NCI-H1092 (cell line): ENCODE measurements at regions not wholly inside any gene's neighbourhood (a gene's known extent, or its start where the extent isn't known, plus 50 kb on each side); places are given as distances from the start of the nearest gene placed in this dataset.
"Not testable (repeated sequence)": the region's sequence is repeated elsewhere in the genome, so short reads cannot be mapped to it uniquely, and the experiment has no call there.

Experiments used
- DNase-seq: peaks from one replicate; lab custom pipeline; 2025; lab: John Stamatoyannopoulos, UW

DNA sequence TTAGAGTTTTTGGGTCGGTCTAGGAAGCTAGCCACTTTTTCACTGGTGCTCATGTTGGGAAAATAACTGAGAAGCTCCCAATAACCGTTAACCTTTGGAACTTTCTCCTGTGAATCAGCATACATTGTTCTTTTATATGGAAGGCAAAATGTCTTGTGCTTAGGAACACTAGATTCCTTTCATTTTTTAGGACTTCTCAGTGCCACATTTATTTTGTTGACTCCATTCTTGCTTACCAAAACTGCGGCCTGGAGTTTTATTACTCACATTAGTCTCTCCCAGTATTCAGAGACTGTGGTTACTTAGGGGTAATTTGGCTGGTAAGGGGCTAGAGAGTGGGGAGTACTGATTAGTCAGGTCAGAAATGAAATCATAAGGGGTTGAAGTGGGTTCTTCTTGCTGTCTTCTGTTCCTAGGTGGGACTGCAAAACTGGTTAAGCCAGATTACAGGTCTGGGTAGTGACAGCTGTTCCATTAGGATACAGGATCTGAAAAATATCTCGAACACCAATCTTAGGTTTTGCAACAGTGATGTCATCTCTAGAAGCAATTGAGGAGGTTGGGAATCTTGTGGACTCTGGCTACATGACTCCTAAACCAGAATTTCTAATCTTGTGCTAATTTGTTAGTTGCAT, 631.4 kb upstream of the LUZP2 start:
- no peak for DNase-seq

DNA sequence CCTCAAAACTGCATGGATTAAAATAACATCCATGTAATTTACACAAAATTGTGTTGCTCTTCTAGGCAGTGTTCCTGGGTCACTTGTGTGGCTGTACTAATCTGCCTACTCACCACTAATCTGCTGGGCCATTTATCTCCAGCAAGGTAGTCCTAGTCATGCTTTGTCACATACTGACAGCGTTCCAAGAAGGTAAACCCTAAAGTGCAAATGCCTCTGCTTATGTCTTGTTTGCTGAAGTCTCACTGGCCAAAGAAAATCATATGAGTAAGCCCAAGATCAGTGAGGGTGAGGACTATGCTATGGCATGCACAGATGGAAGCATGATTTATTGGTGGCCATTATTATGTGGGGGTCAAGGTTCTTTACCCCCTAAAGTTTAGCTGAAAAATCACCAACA, 630.2 kb upstream of the LUZP2 start:
- no peak for DNase-seq

DNA sequence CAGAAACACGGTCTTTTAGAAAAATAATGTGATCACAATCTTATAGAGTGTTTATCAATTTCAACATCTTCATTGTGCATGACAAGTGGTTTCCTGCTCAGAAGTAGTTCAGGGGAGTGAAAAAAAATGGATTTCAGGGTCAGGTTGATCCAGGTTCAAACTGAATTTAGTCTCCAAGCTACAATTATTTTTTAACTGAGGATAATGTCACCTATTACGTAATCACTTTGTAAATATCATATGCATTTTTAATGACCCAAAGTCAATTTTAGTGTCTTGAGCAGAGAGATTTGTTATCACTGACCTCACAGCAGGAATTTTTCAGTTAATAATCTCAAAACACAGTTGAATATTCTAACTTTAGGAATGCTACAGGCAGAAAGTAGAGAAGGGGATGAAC, 627.2 kb upstream of the LUZP2 start:
- DNase-seq: no peak

DNA sequence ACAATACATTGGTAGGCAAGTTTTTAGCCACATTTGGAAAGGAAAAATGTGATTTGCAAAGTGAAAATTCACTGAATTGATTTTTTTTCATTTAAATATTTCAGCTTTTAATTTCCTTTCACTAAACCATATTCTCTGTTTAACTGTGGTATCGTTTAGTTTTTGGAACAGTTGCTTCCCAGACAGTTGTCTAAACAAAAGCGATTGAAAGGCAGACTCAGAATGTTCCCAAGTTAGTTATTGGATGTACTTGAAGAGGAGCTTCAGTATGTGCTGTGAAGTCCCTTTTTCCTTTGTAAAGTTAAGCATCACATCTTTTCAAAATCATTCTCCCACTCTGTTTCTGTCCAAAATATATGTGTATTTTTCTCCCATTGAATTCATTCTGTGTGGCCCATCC, 623.4 kb upstream of the LUZP2 start:
- DNase-seq: no peak

- DNase-seq: no peak
These were observed 621.5 kb upstream of the LUZP2 start for GRCh38 chr11:23875176-23875850.

DNA sequence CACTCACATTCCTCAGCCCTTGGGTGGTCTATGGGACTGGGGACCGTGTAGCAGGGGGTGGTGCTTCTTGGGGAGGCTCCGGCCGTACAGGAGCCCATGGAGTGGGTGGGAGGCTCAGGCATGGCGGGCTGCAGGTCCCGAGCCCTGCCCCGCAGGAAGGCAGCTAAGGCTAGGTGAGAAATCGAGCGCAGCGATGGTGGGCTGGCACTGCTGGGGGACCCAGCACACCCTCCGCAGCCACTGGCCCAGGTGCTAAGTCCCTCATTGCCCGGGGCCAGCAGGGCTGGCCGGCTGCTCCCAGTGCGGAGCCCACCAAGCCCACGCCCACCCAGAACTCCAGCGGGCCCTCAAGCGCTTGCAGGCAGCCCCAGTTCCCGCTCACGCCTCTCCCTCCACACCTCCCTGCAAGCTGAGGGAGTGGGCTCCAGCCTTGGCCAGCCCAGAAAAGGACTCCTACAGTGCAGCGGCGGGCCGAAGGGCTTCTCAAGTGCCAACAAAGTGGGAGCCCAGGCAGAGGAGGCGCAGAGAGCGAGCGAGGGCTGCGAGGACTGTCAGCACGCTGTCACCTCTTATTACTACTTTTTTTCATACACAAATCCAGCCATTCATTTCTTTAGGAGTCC, 613.3 kb upstream of the LUZP2 start:
- not testable (repeated sequence) for DNase-seq

DNA sequence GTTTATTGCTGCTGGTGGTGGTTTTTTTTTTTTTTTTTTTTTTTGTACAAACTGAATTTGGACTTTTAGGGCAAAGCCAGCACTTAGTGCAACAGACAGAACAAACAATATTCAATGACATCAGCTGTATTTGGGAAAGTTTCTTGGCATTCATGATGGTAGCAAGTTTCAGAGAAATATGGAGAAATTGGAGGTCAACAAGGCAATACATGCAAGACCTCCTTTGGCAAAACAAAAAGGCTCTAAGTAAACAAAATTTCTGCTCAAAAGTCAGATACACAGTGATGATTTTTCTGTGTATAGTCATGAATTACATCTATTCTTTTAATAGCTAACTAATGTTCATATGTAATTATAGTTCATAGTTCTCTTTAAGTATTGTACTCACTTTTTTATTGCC, 612.5 kb upstream of the LUZP2 start:
- no peak for DNase-seq

- DNase-seq: no peak
These were observed 611.1 kb upstream of the LUZP2 start for GRCh38 chr11:23885801-23886200.

DNA sequence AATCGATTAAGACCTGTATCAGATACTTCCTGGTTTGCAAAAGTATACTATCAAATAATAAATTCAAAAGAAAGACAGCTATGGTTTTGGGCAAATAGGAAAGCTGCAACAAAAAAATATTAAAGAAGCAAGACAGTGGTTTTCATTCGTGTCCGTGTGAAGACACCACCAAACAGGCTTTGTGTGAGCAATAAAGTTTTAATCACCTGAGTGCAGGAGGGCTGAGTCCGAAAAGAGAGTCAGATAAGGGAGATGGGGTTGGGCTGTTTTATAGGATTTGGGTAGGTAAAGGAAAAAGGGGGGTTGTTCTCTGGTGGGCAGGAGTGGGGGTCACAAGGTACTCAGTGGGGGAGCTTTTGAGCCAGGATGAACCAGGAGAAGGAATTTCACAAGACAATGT, 609.7 kb upstream of the LUZP2 start:
- not testable (repeated sequence) for DNase-seq

DNA sequence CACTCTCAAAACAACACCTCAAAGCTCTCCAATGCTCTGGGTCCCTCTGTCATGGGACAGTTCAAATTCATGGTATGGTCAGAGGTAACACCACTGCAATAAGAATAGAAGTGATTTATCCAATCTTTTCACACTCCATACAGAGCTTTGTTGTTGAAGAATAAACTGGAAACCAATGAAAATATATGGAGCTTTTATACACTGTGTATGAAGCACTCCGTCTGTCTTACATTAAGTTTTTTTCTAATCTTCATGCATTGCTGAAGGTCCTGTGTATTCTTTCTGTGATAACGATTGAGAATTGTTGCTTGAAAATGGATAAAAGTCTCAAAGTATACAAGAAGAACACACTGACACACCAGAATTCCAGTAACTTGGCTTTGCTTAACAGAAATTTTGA, 603.7 kb upstream of the LUZP2 start:
- DNase-seq: no peak

- no peak for DNase-seq
These were observed 599.2 kb upstream of the LUZP2 start for GRCh38 chr11:23897453-23898286.

- no peak for DNase-seq
These were observed 593.7 kb upstream of the LUZP2 start for GRCh38 chr11:23903044-23903704.

DNA sequence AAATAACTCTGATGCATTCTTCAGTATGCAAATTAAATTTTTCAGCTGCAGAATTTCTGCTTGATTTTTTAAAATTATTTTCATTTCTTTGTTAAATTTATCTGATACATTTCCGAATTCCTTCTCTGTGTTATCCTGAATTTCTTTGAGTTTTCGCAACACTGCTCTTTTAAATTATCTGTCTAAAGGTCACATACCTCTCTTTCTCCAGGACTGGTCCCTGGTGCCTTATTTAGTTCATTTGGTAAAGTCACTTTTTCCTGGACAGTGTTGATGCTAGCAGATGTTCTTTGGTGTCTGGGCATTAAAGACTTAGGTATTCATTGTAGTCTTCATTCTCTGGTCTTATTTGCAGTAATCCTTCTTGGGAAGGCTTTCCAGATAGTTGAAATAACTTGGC, 577.4 kb upstream of the LUZP2 start:
- DNase-seq: no peak

DNA sequence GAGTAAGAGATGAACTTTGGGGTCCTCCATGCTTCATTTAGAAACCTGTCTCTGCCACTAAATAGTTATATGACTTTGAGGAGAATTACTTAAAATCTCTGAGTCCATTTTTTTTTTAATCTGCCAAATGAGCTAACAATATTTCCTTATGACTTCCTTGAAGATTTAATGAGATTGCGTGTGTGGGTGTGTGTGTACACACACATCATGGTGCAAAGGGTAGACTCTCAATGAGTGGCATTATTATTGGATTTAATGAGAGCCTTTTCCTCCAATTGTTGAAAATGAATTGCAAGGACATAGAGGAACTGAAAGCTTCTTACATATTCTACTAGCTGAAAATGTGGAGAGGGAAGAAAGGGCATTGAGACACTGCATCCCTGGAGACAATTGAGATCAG, 573.5 kb upstream of the LUZP2 start:
- no peak for DNase-seq

- no peak for DNase-seq
These were observed 572.6 kb upstream of the LUZP2 start for GRCh38 chr11:23924226-23924625.

DNA sequence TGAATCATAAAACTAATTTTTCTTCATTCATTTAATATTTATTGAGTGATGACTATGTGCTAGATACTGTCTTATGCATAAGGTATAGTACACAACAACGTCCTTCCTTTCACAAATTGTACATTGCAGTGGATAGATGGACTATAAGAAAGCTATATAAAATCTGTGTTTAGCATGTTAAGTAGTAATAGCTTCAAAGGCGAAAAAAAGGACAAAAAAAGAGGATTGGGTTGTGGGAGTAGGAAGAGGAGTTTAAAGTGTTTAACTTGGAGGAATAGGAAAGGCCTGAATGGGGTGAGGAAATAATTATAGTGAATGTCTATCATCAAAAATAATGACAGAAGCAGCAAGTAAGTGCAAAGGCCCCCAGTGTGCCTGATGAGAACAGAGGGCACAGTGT, 565.4 kb upstream of the LUZP2 start:
- DNase-seq: no peak

DNA sequence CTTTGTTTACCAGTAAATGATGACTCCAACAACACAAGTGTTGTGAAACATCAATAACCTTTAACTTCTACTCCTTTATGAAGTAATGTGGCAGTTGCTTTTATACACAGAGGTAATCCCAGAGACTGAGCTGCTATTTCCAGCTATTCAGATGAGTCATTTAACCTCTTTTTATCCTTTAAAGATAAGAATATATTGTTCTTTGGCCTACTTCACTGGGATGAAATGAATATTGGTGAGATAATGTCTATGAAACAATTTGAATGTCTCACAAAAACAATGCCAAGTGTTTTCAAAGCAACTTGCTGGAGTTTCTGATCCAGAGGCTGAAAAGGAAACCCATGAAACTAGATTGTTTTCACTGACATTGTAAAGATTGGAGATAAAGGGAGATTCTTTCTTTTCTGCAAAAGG, 564.4 kb upstream of the LUZP2 start:
- DNase-seq: no peak

- DNase-seq: no peak
These were observed 563.1 kb upstream of the LUZP2 start for GRCh38 chr11:23933721-23934120.

DNA sequence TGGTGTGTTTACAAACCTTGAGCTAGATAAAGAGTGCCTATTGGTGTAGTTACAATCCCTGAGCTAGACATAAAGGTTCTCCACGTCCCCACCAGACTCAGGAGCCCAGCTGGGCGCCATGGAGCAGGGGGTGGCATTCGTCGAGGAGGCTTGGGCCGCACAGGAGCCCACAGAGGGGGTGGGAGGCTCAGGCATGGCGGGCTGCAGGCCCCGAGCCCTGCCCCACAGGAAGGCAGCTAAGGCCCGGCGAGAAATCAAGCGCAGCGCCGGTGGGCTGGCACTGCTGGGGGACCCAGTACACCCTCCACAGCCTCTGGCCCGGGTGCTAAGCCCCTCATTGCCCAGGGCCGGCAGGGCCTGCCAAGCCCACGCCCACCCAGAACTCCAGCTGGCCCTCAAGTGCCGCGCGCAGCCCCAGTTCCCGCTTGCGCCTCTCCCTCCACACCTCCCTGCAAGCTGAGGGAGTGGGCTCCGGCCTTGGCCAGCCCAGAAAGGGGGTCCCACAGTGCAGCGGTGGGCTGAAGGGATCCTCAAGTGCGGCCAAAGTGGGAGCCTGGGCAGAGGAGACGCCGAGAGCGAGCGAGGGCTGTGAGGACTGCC, 562.1 kb upstream of the LUZP2 start:
- not testable (repeated sequence) for DNase-seq

DNA sequence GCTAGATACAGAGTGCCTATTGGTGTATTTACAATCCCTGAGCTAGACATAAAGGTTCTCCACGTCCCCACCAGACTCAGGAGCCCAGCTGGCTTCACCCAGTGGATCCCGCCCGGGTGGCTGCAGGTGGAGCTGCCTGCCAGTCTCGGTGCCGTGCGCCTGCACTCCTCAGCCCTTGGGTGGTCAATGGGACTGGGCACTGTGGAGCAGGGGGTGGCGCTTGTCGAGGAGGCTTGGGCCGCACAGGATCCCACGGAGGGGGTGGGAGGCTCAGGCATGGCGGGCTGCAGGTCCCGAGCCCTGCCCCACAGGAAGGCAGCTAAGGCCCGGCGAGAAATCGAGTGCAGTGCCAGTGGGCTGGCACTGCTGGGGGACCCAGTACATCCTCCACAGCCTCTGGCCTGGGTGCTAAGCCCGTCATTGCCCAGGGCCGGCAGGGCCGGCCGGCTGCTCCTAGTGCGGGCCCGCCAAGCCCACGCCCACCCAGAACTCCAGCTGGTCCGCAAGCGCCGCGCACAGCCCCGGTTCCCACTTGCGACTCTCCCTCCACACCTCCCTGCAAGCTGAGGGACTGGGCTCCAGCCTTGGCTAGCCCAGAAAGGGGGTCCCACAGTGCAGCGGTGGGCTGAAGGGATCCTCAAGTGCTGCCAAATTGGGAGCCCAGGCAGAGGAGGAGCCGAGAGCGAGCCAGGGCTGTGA, 554.6 kb upstream of the LUZP2 start:
- not testable (repeated sequence) for DNase-seq

DNA sequence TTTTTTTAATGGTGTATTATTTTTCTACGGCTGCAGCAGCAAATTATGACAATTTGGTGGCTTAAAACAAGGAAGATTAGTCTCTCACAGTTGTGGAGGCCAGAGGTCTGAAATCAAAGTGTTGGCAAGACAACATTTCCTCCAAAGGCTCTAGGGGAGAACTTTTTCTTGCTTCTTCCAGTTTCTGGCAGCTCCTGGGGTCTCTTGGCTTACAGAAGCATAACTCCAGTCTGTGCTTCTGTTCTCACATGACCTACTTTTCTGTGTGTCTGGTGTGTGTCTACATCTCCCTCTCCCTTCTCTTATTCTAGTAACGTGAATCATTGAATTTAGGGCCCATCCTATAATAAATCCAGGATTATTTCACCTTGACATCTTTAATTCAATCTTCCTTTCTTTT, 551.9 kb upstream of the LUZP2 start:
- DNase-seq: no peak
